ENCODE measurements at regions not wholly inside any gene's neighbourhood (a gene's known extent, or its start where the extent isn't known, plus 50 kb on each side); places are given as distances from the start of the nearest gene placed in this dataset.

GRCh38 chr4:94076498-94076897 is 131.2 kb upstream of the SMARCAD1 start:
- no peak for TF ChIP-seq GATA3 (IDR thresholded peaks at IDR 0.05; ENCODE audit: low read depth, low read length)
- no peak for TF ChIP-seq GATA2 (IDR thresholded peaks at IDR 0.05; ENCODE audit: low read depth, low read length)

GRCh38 chr4:94084155-94084554 is 123.5 kb upstream of the SMARCAD1 start:
- TF ChIP-seq GATA2 (IDR thresholded peaks at IDR 0.05; ENCODE audit: low read depth, low read length), result no peak
- TF ChIP-seq GATA3 (IDR thresholded peaks at IDR 0.05; ENCODE audit: low read depth, low read length), result no peak

DNA sequence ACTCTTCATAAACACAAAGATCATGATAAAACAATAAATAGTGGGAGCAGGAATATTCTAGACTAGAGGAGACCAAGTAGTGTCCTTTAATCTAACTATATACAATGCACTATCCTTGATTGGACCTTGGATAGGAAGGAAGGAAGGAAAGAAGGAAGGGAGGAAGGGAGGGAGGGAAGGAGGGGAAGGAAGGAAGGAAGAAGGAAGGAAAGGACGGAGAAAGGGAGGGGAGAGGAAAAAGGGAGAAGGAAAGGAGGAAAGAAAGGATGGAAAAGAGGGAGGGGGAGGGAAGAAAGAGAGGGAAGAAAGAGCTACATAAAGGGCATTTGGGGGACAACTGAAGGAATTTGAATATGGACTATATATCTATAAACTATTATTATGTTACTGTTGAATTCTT is 95.0 kb upstream of the SMARCAD1 start:
- TF ChIP-seq GATA3 (IDR thresholded peaks at IDR 0.05; ENCODE audit: low read depth, low read length) (no peak), GATA2 (IDR thresholded peaks at IDR 0.05; ENCODE audit: low read depth, low read length) (no peak)

DNA sequence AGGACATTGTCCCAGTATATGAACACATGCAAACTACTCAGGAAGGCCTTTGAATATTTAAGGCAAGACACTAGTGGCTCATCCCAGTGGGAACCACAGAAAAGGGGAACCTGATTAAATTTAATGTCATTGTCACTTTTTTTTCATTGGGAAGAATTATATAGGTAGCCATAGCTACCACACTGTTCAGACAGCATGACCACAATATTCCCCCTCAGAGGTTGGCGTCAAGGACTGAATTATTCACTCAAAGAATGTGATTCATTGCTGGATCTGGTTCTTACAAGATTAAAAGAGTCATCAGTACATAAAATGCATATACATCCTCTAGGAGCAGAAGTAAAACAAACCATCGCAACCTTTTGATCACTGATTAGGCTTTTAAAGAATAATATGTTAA is 92.0 kb upstream of the SMARCAD1 start:
- no peak for TF ChIP-seq GATA2 (IDR thresholded peaks at IDR 0.05; ENCODE audit: low read depth, low read length)
- TF ChIP-seq GATA3 (IDR thresholded peaks at IDR 0.05; ENCODE audit: low read depth, low read length), result no peak

DNA sequence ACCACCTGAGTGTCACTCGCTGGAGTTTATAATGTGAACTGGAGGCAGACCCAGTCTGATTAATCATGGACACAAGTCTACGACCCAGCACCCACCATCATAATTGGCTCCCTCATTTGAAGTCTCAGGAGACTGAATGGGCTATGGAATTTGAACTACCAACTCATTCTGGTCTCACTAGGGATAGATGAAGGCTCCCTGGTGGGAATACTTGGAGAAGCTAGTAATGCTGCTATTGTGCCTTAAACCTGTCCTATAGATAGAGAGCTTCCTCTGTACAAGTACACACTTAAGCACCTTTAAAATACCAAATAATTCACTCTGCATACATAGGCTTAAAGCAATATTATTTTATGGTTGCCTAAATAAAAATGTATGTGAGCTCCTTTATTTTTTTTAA is 90.8 kb upstream of the SMARCAD1 start:
- no peak for TF ChIP-seq GATA2 (IDR thresholded peaks at IDR 0.05; ENCODE audit: low read depth, low read length)
- no peak for TF ChIP-seq GATA3 (IDR thresholded peaks at IDR 0.05; ENCODE audit: low read depth, low read length)

GRCh38 chr4:94126669-94127068 is 81.0 kb upstream of the SMARCAD1 start:
- TF ChIP-seq GATA3 (IDR thresholded peaks at IDR 0.05; ENCODE audit: low read depth, low read length) (no peak), GATA2 (IDR thresholded peaks at IDR 0.05; ENCODE audit: low read depth, low read length) (no peak)

DNA sequence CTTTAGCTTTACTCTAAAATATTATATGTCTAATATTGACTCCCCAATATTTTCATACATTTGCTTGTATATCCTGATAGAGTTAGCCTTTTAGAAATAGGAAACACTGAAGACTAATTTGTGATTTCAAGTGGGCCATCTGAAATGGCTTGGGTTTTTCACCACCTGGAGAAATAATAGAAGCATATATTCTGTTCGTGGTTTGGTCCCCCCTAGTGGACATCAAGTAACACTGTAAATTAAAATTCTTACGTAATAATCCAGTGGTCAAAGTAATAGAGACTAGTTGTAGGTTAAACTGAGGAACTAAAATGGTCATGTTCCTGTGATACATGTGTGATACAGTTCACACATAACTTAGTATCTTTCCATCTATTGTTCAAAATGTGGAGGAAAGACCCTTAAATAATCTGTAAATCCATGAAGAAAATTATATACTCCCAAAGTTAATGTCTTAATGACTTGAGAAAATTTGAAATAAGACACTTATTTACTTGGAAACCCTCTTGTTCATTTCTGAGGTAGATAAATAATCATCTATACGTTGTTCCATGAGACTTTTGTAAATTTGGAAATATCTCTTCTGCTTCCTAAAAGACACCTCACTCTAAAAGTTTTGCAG is 79.8 kb upstream of the SMARCAD1 start:
- no peak for TF ChIP-seq GATA2 (IDR thresholded peaks at IDR 0.05; ENCODE audit: low read depth, low read length)
- no peak for TF ChIP-seq GATA3 (IDR thresholded peaks at IDR 0.05; ENCODE audit: low read depth, low read length)

DNA sequence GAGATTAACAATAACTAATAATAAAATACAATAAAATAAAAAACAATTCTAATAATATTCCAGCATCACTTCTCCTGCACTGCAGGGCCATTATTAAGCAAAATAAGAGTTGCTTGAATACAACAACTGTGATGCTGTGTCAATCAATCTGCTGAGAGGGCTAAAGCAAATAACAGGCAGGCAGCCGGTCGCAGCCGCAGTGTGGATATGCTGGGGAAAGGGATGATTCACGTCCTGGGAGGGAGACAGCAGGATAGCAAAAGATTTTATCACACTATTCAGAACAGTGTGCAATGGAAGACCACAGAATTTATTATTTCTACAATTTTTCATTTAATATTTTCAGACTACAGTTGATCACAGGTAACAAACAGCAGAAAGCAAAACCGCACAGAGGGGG is 76.5 kb upstream of the SMARCAD1 start:
- TF ChIP-seq GATA3 (IDR thresholded peaks at IDR 0.05; ENCODE audit: low read depth, low read length), result no peak
- peak; percentile 69 for TF ChIP-seq GATA2 (IDR thresholded peaks at IDR 0.05; ENCODE audit: low read depth, low read length)

GRCh38 chr4:94135701-94136100 is 72.0 kb upstream of the SMARCAD1 start:
- no peak for TF ChIP-seq GATA3 (IDR thresholded peaks at IDR 0.05; ENCODE audit: low read depth, low read length)
- TF ChIP-seq GATA2 (IDR thresholded peaks at IDR 0.05; ENCODE audit: low read depth, low read length), result no peak

DNA sequence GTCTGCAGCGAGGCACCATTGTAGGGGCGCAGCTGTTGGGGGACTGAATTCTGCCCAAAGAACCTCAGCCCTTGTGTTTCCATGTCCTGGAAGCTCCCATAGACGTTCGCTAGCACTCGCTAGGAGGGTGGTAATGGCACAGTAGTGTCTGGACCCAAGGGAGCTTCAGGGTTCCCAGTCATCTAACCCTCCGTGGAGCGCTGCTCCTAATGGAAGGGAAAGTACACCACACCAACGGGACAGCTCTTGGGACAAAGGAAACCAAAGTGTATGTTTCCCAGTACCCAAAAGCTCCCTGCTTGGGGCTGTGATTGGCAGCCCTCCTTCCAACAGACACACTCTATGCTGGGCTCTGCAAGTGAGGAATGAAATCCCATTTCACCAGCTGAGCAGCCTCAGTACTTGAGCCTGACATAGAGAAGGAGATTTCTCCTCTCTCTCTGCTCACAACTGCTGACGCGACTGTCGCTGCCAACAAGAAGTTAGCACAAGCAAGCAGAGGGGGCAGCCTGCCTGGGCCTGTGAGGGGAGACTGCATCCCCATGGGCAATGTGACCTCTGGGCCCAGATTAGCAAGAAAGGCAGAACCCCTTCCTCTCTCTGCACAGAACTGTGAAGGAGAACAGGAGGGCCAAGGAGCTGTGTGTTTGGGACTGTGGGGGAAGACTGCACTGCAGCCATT is 67.6 kb upstream of the SMARCAD1 start:
- no peak for TF ChIP-seq GATA3 (IDR thresholded peaks at IDR 0.05; ENCODE audit: low read depth, low read length)
- no peak for TF ChIP-seq GATA2 (IDR thresholded peaks at IDR 0.05; ENCODE audit: low read depth, low read length)

GRCh38 chr4:94141001-94141400 is 66.7 kb upstream of the SMARCAD1 start:
- no peak for TF ChIP-seq GATA3 (IDR thresholded peaks at IDR 0.05; ENCODE audit: low read depth, low read length)
- TF ChIP-seq GATA2 (IDR thresholded peaks at IDR 0.05; ENCODE audit: low read depth, low read length), result no peak

GRCh38 chr4:94152466-94152865 is 55.2 kb upstream of the SMARCAD1 start:
- TF ChIP-seq GATA3 (IDR thresholded peaks at IDR 0.05; ENCODE audit: low read depth, low read length) (no peak), GATA2 (IDR thresholded peaks at IDR 0.05; ENCODE audit: low read depth, low read length) (no peak)

DNA sequence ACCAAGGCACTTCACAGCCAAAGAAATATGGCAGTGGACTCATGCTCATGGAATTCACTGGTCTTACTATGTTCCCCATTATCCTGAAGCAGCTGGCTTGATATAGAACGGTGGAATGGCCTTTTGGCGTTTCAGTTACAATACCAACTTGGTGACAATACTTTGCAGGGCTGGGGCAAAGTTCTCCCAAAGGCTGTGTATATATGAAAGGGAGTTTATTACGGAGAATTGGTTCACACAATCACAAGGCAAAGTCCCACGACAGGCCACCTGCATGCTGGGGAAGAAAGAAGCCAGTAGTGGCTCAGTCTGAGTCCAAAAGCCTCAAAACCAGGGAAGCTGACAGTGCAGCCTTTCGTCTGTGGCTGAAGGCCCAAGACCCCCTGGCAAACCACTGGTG is 50.8 kb upstream of the SMARCAD1 start:
- TF ChIP-seq GATA3 (IDR thresholded peaks at IDR 0.05; ENCODE audit: low read depth, low read length) (no peak), GATA2 (IDR thresholded peaks at IDR 0.05; ENCODE audit: low read depth, low read length) (no peak)

Data from SH-SY5Y (cell line).